ENCODE measurements at regions not wholly inside any gene's neighbourhood (a gene's known extent, or its start where the extent isn't known, plus 50 kb on each side); places are given as distances from the start of the nearest gene placed in this dataset.

GRCh38 chr2:215499331-215499730 lies 63.5 kb upstream of the FN1 start:
- DNase-seq (ENCODE audit: extremely low spot score), result no peak
- TF ChIP-seq FOXK2 (IDR thresholded peaks at IDR 0.05) (no peak), TARDBP (IDR thresholded peaks at IDR 0.05) (no peak), ELF4 (IDR thresholded peaks at IDR 0.05) (no peak), BHLHE40 (IDR thresholded peaks at IDR 0.05; ENCODE audit: borderline replicate concordance) (no peak), NFRKB (IDR thresholded peaks at IDR 0.05) (no peak), FOXA1 (IDR thresholded peaks at IDR 0.05) (no peak), HDGF (IDR thresholded peaks at IDR 0.05; ENCODE audit: borderline replicate concordance) (no peak), SP1 (IDR thresholded peaks at IDR 0.05) (no peak), LEF1 (IDR thresholded peaks at IDR 0.05; ENCODE audit: borderline replicate concordance) (no peak), L3MBTL2 (conservative IDR thresholded peaks at IDR 0.05) (no peak), ZNF384 (IDR thresholded peaks at IDR 0.05) (no peak), PKNOX1 (IDR thresholded peaks at IDR 0.05) (no peak), SUZ12 (IDR thresholded peaks at IDR 0.05) (no peak), CTBP1 (IDR thresholded peaks at IDR 0.05; ENCODE audit: borderline replicate concordance) (no peak), ARNT (IDR thresholded peaks at IDR 0.05) (no peak), FOXM1 (IDR thresholded peaks at IDR 0.05; ENCODE audit: borderline replicate concordance) (no peak)
- ChIA-PET CTCF (interaction anchor here (0.6 kb wide), 1 partner anchor 190 kb away, joined by 4 read pairs; no protein-coding TSS in a partner anchor), POLR2A (no interaction called here)

DNA sequence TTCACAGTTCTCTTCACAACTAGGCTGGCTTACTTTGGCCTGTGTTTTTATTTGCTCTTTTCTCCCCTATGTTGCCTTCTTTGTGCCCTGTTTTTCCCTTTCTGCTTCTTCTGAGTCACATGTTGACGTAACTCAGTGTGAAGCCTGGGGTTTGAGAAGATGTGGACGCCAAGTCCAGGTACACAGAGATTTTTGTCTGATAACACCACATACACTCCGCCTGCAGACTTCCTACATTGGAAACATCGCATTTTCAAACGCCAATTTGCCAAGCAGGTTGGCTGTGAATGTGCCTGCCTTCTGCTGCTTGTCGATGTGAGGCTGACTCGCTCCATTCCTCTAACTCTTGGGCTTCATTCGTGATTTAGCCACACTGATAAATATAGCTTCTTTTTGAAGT lies 62.6 kb upstream of the FN1 start:
- DNase-seq (ENCODE audit: extremely low spot score), result no peak

DNA sequence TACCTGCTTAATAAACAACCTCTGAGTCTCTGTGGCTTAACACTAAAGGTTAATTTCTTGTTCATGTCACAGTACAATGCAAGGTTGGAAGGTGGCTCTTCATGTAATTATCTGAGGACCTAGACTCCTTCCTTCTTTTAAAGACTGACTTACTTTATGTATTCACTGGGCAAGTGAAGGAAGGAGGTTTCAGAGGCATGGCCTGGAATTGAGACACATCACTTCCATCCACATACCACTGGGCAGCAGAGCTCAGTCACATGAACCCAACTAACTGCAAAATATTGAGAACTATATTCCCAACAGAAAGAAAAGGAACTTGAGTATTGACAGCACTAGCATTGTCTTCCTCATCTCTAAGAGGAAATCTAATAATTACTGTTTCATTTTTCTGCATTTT lies 57.5 kb upstream of the FN1 start:
- TF ChIP-seq PKNOX1 (IDR thresholded peaks at IDR 0.05), result no peak
- TF ChIP-seq FOXK2 (IDR thresholded peaks at IDR 0.05), result no peak
- no peak for TF ChIP-seq HDGF (IDR thresholded peaks at IDR 0.05; ENCODE audit: borderline replicate concordance)
- TF ChIP-seq BHLHE40 (IDR thresholded peaks at IDR 0.05; ENCODE audit: borderline replicate concordance), result no peak
- CTCF ChIA-PET, result no interaction called here
- POLR2A ChIA-PET, result no interaction called here
- DNase-seq (ENCODE audit: extremely low spot score), result no peak

More for the DNA sequence above, 62.6 kb upstream of the FN1 start:
- CTCF ChIA-PET, result interaction anchor here (0.6 kb wide), 2 partner anchors 189 to 1669 kb away, joined by 3 to 4 read pairs; no protein-coding TSS in a partner anchor
- POLR2A ChIA-PET, result no interaction called here
- TF ChIP-seq BHLHE40 (IDR thresholded peaks at IDR 0.05; ENCODE audit: borderline replicate concordance), result no peak
- no peak for TF ChIP-seq HDGF (IDR thresholded peaks at IDR 0.05; ENCODE audit: borderline replicate concordance)
- TF ChIP-seq ZNF384 (IDR thresholded peaks at IDR 0.05), result no peak
- TF ChIP-seq ARNT (IDR thresholded peaks at IDR 0.05), result no peak
- TF ChIP-seq SP1 (IDR thresholded peaks at IDR 0.05), result no peak
- TF ChIP-seq SUZ12 (IDR thresholded peaks at IDR 0.05), result no peak
- TF ChIP-seq L3MBTL2 (conservative IDR thresholded peaks at IDR 0.05), result no peak

DNA sequence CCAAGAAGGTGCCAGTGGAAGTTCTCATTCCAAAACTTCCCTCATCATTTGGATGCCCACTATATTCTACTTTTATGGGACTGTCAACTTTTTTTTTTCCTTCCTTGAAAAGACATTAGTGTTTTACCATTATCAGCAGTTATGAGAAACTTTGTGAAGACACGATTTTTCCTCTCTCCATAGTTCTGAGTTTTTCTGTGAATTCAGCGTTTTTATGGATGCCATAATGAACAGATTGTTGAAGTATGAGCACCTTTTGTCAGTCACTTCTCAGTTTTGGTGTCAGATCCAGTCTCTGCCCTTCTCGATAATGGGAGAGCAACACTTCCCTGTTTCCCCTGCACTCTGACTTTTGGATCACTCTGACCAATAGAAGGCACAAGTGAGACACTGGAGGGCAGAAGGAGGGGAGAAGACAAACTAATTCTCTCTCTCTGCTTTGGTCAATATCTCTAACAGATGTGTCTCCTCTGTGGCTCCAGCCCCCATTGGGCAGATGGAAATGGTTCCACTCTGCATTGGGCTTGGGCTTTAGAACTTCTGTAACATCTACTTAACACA lies 53.5 kb upstream of the FN1 start:
- ChIA-PET POLR2A (no interaction called here), CTCF (no interaction called here)
- no peak for TF ChIP-seq BHLHE40 (IDR thresholded peaks at IDR 0.05; ENCODE audit: borderline replicate concordance)
- TF ChIP-seq PKNOX1 (IDR thresholded peaks at IDR 0.05), result no peak
- TF ChIP-seq SUZ12 (IDR thresholded peaks at IDR 0.05), result no peak
- TF ChIP-seq CTBP1 (IDR thresholded peaks at IDR 0.05; ENCODE audit: borderline replicate concordance), result no peak
- TF ChIP-seq HDGF (IDR thresholded peaks at IDR 0.05; ENCODE audit: borderline replicate concordance), result no peak
- TF ChIP-seq TARDBP (IDR thresholded peaks at IDR 0.05), result no peak
- no peak for TF ChIP-seq ZNF384 (IDR thresholded peaks at IDR 0.05)
- no peak for TF ChIP-seq FOXK2 (IDR thresholded peaks at IDR 0.05)
- no peak for TF ChIP-seq L3MBTL2 (conservative IDR thresholded peaks at IDR 0.05)
- TF ChIP-seq ELF4 (IDR thresholded peaks at IDR 0.05), result no peak
- no peak for TF ChIP-seq ARNT (IDR thresholded peaks at IDR 0.05)
- no peak for TF ChIP-seq SP1 (IDR thresholded peaks at IDR 0.05)
- TF ChIP-seq FOXA1 (IDR thresholded peaks at IDR 0.05), result no peak
- TF ChIP-seq FOXM1 (IDR thresholded peaks at IDR 0.05; ENCODE audit: borderline replicate concordance), result no peak
- TF ChIP-seq LEF1 (IDR thresholded peaks at IDR 0.05; ENCODE audit: borderline replicate concordance), result no peak
- TF ChIP-seq NFRKB (IDR thresholded peaks at IDR 0.05), result no peak
- DNase-seq (ENCODE audit: extremely low spot score), result no peak

DNA sequence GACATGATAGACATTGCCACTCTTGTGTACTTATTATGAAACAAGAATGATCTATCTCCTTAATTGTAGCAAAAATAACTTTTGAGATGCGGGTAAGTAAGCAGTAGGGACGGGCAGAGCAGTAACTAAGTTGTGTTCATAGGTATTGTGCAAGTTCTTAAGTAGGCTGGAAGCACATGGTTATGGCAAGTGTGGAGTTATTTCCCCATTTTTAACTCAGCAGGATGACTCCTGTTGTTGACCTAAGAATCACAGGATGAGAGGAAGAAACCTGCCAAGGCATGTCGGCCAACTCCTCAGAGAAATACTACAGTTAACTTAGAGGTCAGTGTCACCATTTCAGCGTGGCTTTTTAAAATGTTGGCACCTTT lies 51.1 kb upstream of the FN1 start:
- no peak for DNase-seq (ENCODE audit: extremely low spot score)
- TF ChIP-seq HDGF (IDR thresholded peaks at IDR 0.05; ENCODE audit: borderline replicate concordance) (no peak), TARDBP (IDR thresholded peaks at IDR 0.05) (no peak), ZNF384 (IDR thresholded peaks at IDR 0.05) (no peak), ARNT (IDR thresholded peaks at IDR 0.05) (no peak), FOXA1 (IDR thresholded peaks at IDR 0.05) (no peak), LEF1 (IDR thresholded peaks at IDR 0.05; ENCODE audit: borderline replicate concordance) (no peak), SUZ12 (IDR thresholded peaks at IDR 0.05) (no peak), NFRKB (IDR thresholded peaks at IDR 0.05) (no peak), L3MBTL2 (conservative IDR thresholded peaks at IDR 0.05) (no peak), BHLHE40 (IDR thresholded peaks at IDR 0.05; ENCODE audit: borderline replicate concordance) (no peak), FOXM1 (IDR thresholded peaks at IDR 0.05; ENCODE audit: borderline replicate concordance) (no peak), FOXK2 (IDR thresholded peaks at IDR 0.05) (no peak), ELF4 (IDR thresholded peaks at IDR 0.05) (no peak), CTBP1 (IDR thresholded peaks at IDR 0.05; ENCODE audit: borderline replicate concordance) (no peak), PKNOX1 (IDR thresholded peaks at IDR 0.05) (no peak), SP1 (IDR thresholded peaks at IDR 0.05) (no peak)
- POLR2A ChIA-PET, result no interaction called here
- CTCF ChIA-PET, result no interaction called here

All from HEK293T (cell line).